ENCODE measurements at regions not wholly inside any gene's neighbourhood (a gene's known extent, or its start where the extent isn't known, plus 50 kb on each side); places are given as distances from the start of the nearest gene placed in this dataset.
"Not testable (repeated sequence)": the region's sequence is repeated elsewhere in the genome, so short reads cannot be mapped to it uniquely, and the experiment has no call there.

DNA sequence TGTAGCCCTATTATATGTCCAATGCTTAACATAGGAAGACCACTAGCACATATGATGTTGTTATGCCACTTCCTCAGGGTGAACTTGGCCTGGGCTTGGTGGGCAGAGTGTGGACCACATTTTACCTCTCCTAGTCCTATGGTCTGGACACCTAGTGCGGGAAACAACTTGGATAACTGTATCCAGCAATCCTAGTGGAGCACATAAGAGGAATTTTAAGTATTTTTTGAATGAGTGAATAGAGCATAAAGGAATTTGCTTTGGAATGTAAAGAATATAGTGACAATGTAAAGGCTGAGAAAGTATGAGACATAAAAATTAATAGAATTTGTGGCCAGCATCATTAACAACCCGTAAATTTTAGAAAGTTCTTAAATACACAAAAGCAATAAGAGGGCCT, 528.9 kb downstream of the IGSF11 start:
- DNase-seq = no peak

DNA sequence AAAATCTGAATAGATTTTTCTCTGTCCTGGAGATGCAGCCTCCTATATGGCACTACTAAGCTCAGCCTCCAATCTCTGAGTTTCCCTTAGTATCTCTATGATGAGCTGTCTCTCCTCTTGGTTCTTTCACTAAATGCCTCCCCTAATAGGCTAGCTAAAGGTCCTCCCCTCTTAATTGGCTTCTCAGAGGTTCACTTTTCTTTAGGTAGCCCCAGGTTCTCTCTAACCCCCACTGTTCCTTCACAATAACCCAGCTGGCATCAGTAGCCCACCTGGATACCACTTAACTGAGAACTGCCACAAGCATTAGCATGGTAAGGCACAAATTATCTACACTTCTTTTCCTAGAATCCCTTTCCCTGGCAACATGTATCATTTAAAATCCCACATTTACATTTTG, 523.2 kb downstream of the IGSF11 start:
- no peak for DNase-seq

DNA sequence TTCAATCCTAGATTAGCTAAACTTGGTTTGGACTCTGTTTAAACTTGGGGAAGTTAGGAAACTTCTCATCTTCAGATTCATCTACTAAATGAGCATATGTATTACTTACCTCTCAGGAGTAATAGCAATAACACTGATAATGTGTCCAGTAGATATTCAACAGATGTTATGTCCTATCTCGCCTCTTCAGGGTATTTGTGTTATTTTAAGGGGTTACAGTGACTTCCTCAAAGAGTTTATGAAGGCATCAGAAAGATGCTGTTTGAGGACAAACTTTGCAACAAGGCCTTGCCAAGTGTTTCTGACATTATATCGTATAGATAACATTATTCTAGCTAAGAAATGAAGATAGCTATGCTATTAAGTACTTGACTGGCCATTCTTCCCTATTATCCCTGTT, 522.3 kb downstream of the IGSF11 start:
- no peak for DNase-seq

DNA sequence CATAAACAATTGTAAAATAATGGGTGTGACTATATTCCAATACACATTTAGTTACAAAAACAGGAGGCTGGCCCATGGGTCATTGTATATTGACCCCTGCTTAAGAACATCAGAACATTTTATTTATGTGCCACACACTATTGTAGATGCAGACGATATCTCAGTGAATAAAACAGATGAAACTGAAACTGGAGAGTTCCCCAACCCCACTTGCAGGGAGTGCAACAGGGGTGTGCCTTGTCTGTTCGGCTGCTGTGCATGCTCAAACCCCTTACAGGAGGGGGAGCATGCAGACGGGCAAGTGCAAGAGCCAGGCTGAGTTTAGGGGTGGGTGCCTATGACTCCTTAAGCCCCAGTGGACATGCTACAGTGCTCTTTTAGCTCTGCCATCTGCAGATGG, 509.6 kb downstream of the IGSF11 start:
- DNase-seq = no peak

DNA sequence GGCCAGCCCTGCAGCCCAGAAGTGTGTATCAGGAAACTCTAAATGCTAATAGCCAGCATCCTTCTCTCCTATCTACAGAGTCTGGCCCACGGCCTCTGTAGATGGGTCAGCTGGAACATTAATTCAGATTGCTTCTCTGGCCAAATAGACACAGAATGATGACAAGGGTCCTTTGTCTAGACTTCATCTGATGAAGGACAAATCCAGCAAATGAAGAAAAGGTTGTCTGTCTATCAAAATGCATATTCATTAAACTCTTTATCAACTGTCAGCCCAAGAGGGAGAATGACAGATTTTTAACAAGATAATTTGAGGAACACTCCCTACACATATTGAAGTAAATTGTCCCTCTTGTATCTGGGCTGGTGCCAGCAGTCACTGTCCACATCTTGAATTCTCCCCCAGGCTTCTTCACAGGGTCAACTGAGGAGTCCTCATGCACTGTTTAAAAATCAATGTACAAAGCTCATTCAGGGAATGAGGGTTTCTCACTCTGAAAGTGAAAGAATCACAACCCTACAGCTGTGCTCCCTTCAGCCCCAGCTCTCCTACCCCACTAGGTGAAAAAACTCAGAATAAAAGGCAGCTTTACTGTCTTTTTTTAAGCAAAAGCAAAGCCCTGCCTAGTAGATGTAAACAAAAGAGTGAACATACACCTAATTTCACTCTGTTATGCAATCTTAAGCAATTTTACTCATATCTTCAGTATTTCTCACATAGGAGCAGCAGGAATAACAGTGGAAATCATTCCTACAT, 507.7 kb downstream of the IGSF11 start:
- DNase-seq = no peak

DNA sequence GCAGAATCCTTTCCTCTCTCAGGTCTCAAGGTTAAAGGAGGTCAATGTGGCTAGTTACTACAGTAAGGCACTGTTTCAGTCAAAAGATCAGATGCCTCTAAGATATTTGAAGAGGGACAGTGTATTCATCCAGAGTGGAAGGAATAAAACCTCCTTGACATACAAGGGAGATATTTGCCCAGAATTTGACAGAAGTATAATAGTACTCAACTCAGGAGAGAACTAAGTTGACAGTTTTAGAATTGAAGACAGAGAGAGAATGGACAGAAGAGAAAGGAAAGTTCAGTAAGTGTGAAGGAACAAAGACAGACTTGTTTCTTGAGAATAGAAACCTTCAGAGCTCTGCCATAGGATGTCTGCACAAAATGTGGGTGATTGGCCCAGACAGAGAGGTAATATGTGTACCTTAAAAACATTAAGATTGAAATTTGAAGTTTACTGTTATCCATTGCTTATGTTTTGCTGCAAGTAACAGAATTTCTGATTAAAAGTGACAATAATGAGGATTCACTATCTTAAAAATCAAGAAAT, 507.1 kb downstream of the IGSF11 start:
- DNase-seq = no peak

DNA sequence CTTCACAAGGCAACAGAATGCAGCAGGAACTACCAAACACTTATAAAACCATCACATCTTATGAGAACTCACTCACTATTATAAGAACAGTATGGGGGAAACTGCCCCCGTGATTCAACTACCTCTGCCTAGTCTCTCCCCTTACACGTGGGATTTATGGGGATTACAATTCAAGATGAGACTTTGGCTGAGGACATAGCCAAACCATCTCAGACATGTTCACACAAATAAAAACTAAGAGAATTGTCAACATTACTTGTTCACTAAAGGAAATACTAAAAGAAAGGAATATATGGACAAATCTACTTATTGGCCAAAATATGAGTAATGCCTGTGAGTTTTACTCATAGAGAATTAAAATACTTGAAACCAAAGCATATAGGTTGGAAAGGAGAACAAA, 505.1 kb downstream of the IGSF11 start:
- DNase-seq = no peak

DNA sequence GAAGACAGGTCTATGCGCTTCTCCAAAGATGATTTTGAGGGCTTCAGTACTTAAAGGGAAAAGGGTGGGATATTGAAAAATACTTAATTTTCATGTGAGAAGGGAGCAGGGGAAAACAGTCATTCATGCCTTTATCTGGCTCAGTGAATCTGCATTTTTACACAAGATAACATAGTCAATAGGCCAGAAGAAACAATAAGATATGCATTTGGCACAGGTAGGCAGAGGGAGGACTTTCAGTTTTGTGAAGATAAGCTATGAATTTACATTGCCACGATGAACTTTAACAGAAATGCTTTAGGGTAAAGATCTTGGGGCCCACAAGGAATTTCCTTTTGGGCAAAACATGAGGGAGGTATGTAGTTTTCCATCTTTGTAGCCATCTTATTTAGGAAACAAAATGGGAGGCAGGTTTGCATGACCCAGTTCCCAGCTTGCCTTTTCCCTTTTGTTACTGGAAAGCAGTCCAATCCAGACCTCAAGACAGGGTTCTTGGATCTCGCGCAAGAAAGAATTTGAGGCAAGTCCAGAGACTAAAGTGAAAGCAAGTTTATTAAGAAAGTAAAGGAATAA, 504.2 kb downstream of the IGSF11 start:
- DNase-seq = no peak

DNA sequence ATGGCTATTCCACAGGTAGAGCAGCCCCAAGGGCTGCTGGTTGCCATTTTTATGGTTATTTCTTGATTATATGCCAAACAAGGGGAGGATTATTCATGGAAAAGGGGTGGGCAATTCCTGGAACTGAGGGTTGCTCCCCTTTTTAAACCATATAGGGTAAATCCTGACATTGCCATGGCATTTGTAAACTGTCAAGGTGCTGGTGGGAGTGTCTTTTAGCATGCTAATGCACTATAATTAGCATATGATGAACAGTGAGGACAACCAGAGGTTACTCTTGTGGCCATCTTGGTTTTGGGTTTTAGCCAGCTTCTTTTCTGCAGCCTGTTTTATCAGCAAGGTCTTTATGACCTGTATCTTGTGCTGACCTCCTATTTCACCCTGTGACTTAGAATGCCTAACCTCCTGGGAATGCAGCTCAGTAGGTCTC, 503.7 kb downstream of the IGSF11 start:
- not testable (repeated sequence) for DNase-seq

DNA sequence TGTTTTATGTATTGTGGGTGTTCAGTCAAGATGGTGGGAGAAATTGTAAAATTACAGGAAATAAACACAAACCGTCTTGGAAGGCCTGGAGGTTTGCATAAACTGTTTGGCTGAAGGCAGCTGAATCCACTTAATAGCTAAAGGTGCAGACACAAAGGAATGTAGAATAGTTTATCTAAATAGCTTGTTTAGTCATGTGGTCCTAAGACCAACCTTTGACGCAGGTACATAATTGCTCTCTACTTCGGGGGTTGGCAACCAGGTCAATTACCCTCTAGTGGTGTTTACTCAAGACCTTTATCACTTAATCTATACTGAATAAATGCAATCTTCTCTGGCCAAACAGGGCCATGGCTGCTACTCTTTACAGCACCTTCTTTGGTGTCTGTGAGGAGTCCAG, 502.8 kb downstream of the IGSF11 start:
- DNase-seq = no peak

DNA sequence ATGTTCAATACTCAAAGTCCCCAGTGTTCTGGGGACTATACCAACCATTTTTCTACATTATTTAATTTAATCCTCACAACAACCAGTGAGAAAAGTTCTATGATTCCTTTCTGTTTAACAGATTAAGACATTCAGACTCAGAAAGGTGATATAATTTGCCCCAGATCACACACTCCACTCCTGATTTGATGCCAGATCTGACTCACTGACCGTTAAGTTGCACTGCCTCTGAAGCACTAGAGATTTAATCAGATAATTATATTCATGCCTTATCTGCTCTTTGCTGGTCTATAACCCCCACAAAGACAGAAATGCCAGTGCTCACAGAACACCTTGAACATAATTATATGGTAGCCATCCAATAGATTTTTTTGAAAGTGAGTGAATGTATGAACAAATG, 501.0 kb downstream of the IGSF11 start:
- DNase-seq = no peak

DNA sequence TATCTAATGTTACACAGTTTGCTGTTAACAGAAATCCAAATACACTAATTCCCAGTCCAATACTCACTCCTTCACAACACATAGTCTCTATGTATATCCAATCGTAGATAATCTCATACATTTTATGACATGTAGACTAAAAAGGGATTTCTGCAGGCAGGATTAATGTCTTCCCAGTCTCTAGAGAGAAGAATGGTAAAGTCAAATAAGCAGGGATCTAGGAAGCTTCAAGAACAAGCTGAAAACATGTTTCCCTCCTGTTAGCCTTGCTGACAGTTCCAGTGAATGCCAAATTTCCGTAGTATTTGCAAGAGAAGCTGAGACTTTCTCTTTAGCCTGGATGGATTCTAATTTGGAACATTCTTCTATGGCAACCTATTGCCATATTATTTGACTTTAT, 500.1 kb downstream of the IGSF11 start:
- DNase-seq = no peak

DNA sequence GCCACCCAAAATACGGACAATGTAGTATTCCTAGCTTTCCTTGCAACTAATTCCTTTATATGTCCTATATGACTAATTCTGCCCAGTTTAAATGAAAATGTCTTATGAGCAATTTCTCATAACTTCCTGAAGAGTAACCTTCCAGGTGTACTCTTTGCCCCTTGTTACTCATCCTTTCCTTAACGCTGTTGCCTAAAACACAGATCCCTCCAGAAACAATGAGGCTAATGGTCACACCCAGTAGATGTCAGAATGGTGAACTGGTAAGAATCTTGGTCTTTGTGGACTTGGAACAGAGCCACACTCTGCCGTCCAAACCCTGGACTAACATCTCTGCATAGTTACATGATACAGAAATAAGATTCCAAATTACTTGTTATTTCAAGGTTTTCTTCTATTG, 497.9 kb downstream of the IGSF11 start:
- no peak for DNase-seq

DNA sequence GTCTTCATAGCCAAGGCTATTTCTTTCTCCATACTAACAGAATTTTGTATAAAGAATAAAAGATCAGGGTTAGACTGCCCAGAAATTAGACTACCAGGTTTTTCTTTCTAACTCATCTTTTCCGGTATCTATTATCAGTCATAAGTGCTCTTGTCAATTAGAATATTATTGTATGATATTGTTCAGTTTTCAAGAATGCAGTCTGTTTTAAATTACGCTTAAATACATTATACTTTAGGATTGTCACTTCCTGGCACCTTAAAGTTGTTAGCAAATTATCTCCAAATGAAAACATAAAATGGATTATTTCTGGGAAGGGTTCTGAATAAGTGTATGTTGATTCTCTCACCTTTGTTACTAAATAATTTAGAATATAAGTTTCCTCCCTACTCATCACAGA, 497.2 kb downstream of the IGSF11 start:
- DNase-seq = no peak

DNA sequence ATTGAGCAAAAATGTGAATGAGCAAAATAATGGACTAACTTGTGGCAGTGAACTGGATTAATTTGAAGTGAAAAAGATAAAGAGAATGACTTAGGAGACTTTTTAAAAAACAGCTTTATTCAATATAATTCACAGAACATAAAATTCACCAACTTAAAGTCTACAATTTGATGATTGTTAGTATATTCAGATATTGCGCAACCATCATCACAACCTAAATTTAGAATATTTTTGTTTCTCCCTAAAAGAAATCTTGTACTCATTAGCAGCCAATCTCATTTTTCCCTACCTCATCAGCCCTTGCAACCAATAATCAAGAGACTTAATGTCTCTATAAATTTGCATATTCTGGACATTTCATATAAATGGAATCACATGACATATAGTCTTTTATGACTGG, 496.5 kb downstream of the IGSF11 start:
- DNase-seq = no peak

DNA sequence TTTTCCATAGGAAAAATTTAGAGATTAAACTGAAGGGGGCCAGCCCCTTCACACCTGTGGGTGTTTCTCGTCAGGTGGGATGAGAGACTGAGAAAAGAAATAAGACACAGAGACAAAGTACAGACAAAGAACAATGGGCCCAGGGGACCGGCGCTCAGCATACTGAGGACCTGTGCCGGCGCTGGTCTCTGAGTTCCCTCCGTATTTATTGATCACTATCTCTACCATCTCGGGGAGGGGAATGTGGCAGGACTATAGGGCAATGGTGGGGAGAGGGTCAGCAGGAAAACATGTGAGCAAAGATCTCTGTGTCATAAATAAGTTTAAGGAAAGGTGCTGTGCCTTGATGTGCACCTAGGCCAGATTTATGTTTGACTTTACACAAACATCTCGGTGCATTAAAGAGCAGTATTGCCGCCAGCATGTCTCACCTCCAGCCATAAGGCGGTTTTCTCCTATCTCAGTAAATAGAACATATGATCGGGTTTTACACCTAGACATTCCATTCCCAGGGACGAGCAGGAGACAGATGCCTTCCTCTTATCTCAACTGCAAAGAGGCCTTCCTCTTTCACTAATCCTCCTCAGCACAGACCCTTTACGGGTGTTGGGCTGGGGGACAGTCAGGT, 494.7 kb downstream of the IGSF11 start:
- DNase-seq = not testable (repeated sequence)

DNA sequence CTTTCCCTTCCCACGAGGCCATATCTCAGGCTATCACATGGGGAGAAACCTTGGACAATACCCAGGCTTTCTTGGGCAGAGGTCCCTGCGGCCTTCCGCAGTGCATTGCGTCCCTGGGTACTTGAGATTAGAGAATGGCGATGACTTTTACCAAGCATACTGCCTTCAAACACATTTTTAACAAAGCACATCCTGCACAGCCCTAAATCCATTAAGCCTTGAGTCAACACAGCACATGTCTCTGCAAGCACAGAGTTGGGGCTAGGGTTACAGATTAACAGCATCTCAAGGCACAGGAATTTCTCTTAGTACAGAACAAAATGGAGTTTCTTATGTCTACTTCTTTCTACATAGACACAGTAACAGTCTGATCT, 494.2 kb downstream of the IGSF11 start:
- DNase-seq = peak in 1 of 2 experiments; percentile 5

DNA sequence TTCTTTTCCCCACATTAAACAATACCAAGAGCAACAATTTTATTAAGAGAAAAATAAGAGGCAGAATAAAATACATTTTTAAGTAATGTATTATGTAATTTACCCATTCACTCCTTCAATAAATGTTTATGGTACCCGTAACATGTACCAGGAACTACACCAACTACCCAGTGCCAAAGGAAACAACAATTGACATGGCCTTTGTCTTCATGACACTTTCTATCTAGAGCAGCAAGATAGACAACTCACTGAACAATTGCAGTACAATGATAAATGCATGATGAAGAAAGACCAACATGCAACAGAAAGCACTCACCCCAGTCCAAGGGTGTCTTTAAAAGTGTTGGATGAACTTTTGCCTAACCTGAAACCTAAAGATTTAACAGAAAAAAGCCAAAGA, 493.8 kb downstream of the IGSF11 start:
- DNase-seq = no peak

DNA sequence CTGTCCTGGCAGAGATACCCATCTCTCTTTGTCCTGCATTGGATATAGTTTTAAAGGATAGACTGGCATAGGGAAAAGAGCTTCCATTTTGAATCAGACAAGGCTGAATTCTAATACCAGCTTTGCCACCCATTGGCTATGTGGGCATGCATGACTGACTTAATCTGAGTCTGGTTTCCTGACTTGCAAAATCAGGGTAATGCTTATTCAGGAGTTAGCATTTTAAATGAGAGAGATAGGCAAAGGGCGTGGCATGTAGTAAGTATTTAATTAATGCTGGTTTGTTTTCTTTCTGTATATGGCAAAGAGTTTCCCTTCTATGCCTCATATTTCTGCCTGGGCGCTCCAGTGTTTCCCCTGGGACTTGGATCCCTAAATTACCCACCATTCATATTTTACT, 492.9 kb downstream of the IGSF11 start:
- DNase-seq = no peak

DNA sequence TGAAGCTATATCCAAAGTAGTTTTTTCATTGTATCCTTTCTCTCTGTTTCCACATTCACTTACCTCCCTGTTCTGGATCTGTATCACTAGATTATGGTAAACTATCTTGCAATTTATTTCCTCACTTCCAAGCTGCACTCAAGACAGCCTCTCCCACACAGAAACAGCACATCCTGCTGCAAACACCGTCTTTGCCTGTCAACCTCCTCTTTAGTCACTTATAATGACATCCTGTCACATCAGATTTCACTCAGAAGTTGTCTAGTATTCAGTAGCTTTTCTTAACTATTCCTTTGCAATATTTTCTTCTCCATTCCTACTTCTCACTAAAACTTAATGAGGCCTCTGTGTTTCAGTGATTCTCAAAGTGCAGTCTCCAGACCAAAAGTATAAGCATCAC, 490.8 kb downstream of the IGSF11 start:
- DNase-seq = no peak

DNA sequence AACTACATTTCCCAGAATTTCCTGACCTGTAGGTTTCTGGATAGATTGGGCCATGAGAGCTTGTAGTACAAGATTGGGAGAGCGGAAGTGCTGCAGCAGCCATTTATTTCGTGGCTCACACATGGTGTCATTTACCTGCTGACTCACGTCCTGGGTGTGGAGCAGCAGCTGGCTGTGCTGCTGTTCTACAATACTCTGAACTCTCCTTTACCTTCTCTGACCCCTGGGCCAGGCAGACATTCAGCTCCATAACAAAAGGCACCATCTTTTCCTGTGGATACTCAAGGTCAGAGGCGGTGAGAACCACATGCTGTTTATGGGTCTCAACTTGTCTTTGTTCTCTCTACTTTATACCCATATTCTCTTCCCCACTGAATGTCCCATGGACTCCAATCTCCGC, 490.2 kb downstream of the IGSF11 start:
- peak in 1 of 2 experiments; percentile 40 for DNase-seq

DNA sequence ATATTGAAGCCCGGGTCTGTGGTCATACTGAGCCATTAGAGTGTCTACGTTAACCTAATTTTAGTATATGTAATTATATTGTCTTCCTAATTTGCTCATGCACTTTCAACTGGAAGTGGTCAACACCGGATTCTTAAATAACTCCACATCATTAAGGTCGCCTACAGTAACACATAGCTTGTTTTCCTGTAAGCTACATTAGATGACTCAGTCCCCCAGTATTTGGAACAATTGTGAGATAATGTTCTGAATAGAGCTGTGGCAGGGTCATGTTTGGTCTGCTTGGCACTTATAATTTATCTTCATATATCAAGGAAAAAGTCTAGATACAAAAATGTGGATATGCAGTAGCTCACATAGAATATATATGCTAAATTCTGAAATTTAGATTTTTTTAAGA, 486.2 kb downstream of the IGSF11 start:
- DNase-seq = no peak

DNA sequence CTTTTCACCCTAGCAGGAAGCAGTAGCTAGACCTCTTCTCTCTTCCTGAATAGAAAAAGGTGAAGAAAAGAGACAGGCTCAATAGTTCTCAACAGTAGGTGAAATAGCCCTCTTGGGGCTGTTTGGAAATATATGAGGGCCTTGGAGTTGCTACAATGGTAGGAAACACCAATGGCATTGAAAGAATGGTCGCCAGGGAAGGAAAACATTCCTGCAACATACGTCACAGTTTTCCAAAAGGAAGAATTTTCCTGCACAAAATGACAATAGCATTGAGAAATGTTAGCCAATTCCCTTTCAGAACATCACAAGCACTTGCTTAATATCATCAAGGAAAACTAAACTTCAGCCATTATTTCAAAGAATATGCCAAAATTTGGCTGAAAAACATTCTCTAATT, 484.5 kb downstream of the IGSF11 start:
- no peak for DNase-seq

DNA sequence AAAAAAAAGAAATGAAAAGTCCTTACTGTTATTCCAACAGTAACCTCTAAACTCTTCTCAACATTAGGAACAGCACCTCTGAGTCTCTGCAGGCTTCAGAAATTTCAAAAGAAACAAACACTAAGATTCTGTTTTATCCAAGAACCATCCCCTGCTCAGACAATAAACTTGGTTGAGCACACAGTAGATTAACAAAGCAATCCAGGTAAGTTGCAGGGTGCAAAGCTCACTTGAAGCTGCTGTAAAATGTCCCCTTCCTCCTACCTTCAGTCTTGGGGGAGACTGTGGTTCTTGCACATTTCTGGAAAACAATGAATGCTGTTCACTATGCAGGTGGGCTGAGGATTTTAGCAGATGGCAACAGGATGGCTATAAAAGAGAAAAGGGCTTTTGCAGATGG, 484.1 kb downstream of the IGSF11 start:
- DNase-seq = no peak
